Skeletal muscle tissue (tissue), 3 donors: ENCODE measurements at regions not wholly inside any gene's neighbourhood (a gene's known extent, or its start where the extent isn't known, plus 50 kb on each side); places are given as distances from the start of the nearest gene placed in this dataset.

Experiments
- H3K27ac ChIP-seq: one replicate; pipeline ENCODE4 v1.7.0; 2013; ENCODE audit warnings: mild to moderate bottlenecking, low read depth, low read length, inconsistent platforms
- H3K27me3 ChIP-seq, 3 donors: one replicate each; pipeline ENCODE4 v1.7.0; 2013; ENCODE audit warnings: low read length in 3 of 3; ENCODE audit not compliant: control insufficient read depth in 3 of 3, insufficient read depth in 3 of 3
- H3K36me3 ChIP-seq, 3 donors: one replicate each; pipeline ENCODE4 v1.7.0; 2013; ENCODE audit warnings: low read length in 3 of 3; ENCODE audit not compliant: control insufficient read depth in 3 of 3, insufficient read depth in 3 of 3
- H3K4me1 ChIP-seq, 3 donors: one replicate each; pipeline ENCODE4 v1.7.0; 2013; ENCODE audit warnings: low read length in 3 of 3, mild to moderate bottlenecking in 3 of 3; ENCODE audit not compliant: control insufficient read depth in 3 of 3, insufficient read depth in 3 of 3
- H3K4me3 ChIP-seq, 3 donors: one replicate each; pipeline ENCODE4 v1.7.0; 2013; ENCODE audit warnings: low read length in 3 of 3
- H3K9ac ChIP-seq, 3 donors: one replicate each; pipeline ENCODE4 v1.7.0; 2013; ENCODE audit warnings: low read length in 3 of 3, mild to moderate bottlenecking in 3 of 3, moderate library complexity in 2 of 3, low read depth in 1 of 3
- H3K9me3 ChIP-seq, 3 donors: one replicate each; pipeline ENCODE4 v1.7.0; 2013; ENCODE audit warnings: low read length in 3 of 3; ENCODE audit not compliant: control insufficient read depth in 3 of 3
- donor health status: Osteomylitis.

GRCh38 chr9:115629879-115630840 lies 512.2 kb upstream of the TNC start:
- Histone ChIP-seq H3K4me3 (no peak overlapping the region), H3K27me3 (no peaks in the 10 kb centered on the region), H3K36me3 (no peaks in the 10 kb centered on the region), H3K27ac (no peak overlapping the region), H3K9me3 (no peaks in the 10 kb centered on the region), H3K9ac (no peak overlapping the region), H3K4me1 (no peaks in the 10 kb centered on the region)

GRCh38 chr9:115632391-115632790 lies 514.4 kb upstream of the TNC start:
- Histone ChIP-seq H3K36me3 (no peaks in the 10 kb centered on the region), H3K9ac (no peak overlapping the region), H3K4me3 (no peak overlapping the region), H3K27me3 (no peaks in the 10 kb centered on the region), H3K4me1 (no peaks in the 10 kb centered on the region), H3K27ac (no peak overlapping the region), H3K9me3 (no peaks in the 10 kb centered on the region)

DNA sequence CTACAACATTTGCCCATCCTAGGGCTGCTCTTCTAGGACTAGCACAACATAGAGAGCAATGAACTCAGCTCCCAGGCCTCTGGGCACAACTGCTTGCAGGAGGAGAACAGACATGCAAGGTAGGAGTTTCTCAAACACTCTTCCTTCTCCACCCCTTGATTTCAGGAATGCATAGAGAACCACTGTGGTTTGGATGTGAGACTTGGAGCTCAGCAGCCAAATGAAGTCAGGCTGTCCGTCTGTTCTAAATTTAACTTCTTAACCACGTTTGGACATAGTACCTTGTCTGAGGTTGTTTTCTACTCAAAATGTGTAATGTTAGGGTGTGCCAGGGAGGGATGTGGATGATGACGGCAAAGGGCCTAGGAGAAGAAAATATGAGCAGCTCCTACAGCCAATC lies 515.1 kb upstream of the TNC start:
- Histone ChIP-seq H3K27ac (no peak overlapping the region), H3K9ac (no peak overlapping the region)

GRCh38 chr9:115635680-115636383 lies 517.8 kb upstream of the PAPPA start:
- no peak overlapping the region for H3K4me3 ChIP-seq
- H3K27me3 ChIP-seq: no peaks in the 10 kb centered on the region
- H3K27ac ChIP-seq: no peak overlapping the region
- H3K4me1 ChIP-seq: no peaks in the 10 kb centered on the region
- no peaks in the 10 kb centered on the region for H3K9me3 ChIP-seq
- no peaks in the 10 kb centered on the region for H3K36me3 ChIP-seq
- H3K9ac ChIP-seq: no peak overlapping the region

More for the DNA sequence above, 515.1 kb upstream of the TNC start:
- H3K9me3 ChIP-seq: no peaks in the 10 kb centered on the region
- no peak overlapping the region for H3K4me3 ChIP-seq
- no peaks in the 10 kb centered on the region for H3K4me1 ChIP-seq
- no peaks in the 10 kb centered on the region for H3K36me3 ChIP-seq
- H3K27me3 ChIP-seq: no peaks in the 10 kb centered on the region

DNA sequence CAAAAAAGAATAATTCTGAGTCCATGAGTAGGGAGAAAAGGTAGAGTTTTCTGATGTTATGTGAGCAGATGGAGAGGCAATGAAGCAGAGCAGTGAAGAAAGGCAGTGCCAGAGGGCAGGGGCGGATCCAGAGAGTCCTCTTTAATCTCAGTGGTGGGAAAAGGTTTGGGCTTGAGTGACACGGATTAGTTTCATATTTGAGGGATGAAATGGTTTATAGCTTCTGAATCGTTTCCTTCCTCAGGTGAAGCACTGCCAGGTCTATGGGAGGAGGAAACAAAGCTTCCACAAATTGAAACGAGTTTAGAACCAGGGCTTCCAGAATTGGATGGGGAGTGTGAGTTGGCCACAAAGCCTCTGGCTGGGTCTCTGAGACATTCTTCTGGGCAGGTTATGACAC lies 517.0 kb upstream of the PAPPA start:
- H3K4me3 ChIP-seq: no peak overlapping the region
- no peaks in the 10 kb centered on the region for H3K36me3 ChIP-seq
- no peaks in the 10 kb centered on the region for H3K4me1 ChIP-seq
- no peaks in the 10 kb centered on the region for H3K9me3 ChIP-seq
- H3K27me3 ChIP-seq: no peaks in the 10 kb centered on the region
- H3K27ac ChIP-seq: no peak overlapping the region
- no peak overlapping the region for H3K9ac ChIP-seq

DNA sequence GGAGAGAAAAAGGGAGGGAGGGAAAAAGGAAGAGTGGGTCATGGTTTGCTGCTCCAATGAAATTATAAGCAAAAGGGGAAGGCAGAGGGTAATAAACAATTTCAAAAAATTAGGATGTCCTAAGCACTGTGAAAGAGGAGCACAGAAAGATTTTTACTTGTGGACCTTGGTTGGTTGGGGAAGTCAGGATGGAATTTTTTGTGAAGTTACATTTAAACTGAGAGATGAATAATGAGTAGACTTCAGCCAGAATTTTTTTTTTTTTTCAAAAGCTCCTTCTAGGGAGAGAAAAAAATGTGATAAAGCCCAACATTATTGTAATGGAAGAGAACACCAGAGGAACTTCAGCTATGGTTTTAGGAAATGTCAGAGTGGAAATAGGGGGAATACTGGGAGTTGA lies 515.9 kb upstream of the PAPPA start:
- Histone ChIP-seq H3K9ac (no peak overlapping the region), H3K4me3 (no peak overlapping the region), H3K36me3 (no peaks in the 10 kb centered on the region), H3K9me3 (no peaks in the 10 kb centered on the region), H3K4me1 (no peaks in the 10 kb centered on the region), H3K27ac (no peak overlapping the region), H3K27me3 (no peaks in the 10 kb centered on the region)

DNA sequence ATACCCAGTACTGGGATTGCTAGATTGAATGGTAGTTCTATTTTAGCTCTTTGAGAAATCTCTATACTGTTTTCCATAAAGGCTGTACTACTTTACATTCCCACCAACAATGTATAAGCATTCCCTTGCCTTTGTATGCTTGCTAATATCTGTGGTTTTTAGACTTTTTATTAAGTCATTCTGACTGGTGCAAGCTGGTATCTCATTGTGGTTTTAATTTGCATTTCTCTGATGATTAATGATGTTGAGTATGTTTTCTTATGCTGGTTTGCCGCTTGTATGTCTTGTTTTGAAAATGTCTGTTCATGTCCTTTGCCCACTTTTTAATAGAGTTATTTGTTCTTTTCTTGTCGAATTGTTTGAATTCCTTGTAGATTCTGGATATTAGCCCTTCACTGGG lies 512.7 kb upstream of the PAPPA start:
- Histone ChIP-seq H3K9me3 (no peaks in the 10 kb centered on the region), H3K4me1 (no peaks in the 10 kb centered on the region), H3K36me3 (no peaks in the 10 kb centered on the region), H3K27ac (no peak overlapping the region), H3K9ac (no peak overlapping the region), H3K27me3 (no peaks in the 10 kb centered on the region), H3K4me3 (no peak overlapping the region)

DNA sequence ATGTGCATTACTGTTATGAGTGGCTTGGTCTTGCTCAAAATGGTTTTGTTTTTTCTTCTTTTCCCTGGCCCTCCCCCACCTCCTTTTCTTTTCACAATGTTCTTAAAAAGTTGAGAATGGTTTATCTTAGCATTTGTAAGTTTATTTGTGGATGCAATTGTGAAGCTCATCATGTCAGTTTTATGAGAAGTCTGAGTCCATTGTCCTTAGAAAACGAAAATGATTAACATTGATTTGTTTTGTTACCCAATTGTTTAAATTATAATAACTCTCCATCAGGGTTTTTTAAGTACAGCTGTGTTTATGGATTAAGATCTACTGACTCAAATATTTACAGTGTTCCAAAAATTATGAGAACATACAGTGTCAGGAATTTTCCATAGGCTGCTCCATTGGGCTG lies 511.3 kb upstream of the PAPPA start:
- Histone ChIP-seq H3K4me1 (no peaks in the 10 kb centered on the region), H3K27me3 (no peaks in the 10 kb centered on the region), H3K36me3 (no peaks in the 10 kb centered on the region), H3K4me3 (no peak overlapping the region), H3K9ac (no peak overlapping the region), H3K9me3 (no peaks in the 10 kb centered on the region), H3K27ac (no peak overlapping the region)

DNA sequence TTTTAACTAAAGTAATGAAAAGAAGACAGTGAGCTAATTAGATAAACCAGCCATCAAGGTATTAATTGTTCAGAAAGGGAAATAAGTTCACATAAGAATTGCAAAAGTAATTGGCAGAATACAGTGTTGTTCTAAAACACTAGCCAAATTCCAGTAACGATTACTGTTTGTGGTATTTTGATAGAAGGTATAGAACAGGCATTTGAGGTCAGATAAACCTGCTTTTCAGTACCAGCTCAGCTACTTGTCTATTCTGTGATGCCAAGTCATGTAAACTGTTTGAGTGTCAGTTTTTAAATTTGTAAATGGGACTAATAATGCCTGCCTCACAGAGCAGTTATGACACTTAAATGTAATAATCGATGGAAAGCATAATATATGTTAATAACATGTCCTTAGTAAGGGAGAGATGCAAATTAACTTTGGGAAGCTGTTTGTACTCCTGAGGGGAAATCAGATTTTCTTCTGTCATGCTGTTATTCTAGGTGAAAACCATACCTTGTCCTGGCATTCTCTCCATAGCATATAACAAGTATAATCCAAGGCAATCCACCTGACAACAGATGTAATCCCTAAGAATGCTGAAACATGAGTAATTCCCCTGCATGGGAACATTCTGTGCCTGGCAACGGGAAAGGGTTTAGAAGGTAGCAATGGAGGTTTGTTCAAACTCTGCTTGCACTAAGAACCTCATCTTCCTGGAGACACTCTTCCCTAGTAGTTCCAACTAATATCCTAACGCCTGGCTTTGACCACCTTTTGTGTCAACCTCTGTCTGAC lies 509.5 kb upstream of the PAPPA start:
- H3K4me3 ChIP-seq: no peak overlapping the region
- H3K9ac ChIP-seq: no peak overlapping the region
- H3K27me3 ChIP-seq: no peaks in the 10 kb centered on the region
- H3K27ac ChIP-seq: no peak overlapping the region
- H3K9me3 ChIP-seq: no peaks in the 10 kb centered on the region
- H3K4me1 ChIP-seq: no peaks in the 10 kb centered on the region
- H3K36me3 ChIP-seq: no peaks in the 10 kb centered on the region
